C4-2B (cell line): ENCODE measurements at regions not wholly inside any gene's neighbourhood (a gene's known extent, or its start where the extent isn't known, plus 50 kb on each side); places are given as distances from the start of the nearest gene placed in this dataset.
A peak's percentile ranks its signal among the peaks of the same experiment; 100 is the strongest.

Experiments
- H3K27ac ChIP-seq: fragments of 450-650 bp; 2 replicates; pipeline ENCODE4 v1.5.1; 2017
- CTCF ChIP-seq: fragments of 450-650 bp; conservative IDR thresholded peaks from 2 replicates; pipeline ENCODE4 v1.5.1; 2017; ENCODE audit warnings: mild to moderate bottlenecking
- ZFX ChIP-seq: fragments of 450-650 bp; IDR thresholded peaks from 2 replicates; pipeline ENCODE4 v1.6.1; 2017

GRCh38 chr1:198040880-198041279, 115.9 kb upstream of the NEK7 start:
- TF ChIP-seq ZFX, result no peak
- no peak for TF ChIP-seq CTCF
- H3K27ac ChIP-seq, result no peak overlapping the region

GRCh38 chr1:198042168-198042567, 114.6 kb upstream of the NEK7 start:
- H3K27ac ChIP-seq, result no peak overlapping the region
- TF ChIP-seq CTCF (no peak), ZFX (no peak)

GRCh38 chr1:198047913-198048312, 108.9 kb upstream of the NEK7 start:
- TF ChIP-seq ZFX (no peak), CTCF (no peak)
- H3K27ac ChIP-seq, result no peak overlapping the region

- TF ChIP-seq CTCF (no peak), ZFX (no peak)
- H3K27ac ChIP-seq, result no peak overlapping the region
Measured at GRCh38 chr1:198054510-198054909, 102.3 kb upstream of the NEK7 start.

- H3K27ac ChIP-seq, result no peak overlapping the region
- TF ChIP-seq CTCF (peak; percentile 35), ZFX (no peak)
Measured at GRCh38 chr1:198056255-198056654, 100.5 kb upstream of the NEK7 start.

- H3K27ac ChIP-seq, result no peak overlapping the region
- TF ChIP-seq ZFX (no peak), CTCF (no peak)
Measured at GRCh38 chr1:198064181-198064580, 92.6 kb upstream of the NEK7 start.

GRCh38 chr1:198068285-198068684, 88.5 kb upstream of the NEK7 start:
- TF ChIP-seq CTCF, result no peak
- TF ChIP-seq ZFX, result no peak

GRCh38 chr1:198072177-198072576, 84.6 kb upstream of the NEK7 start:
- H3K27ac ChIP-seq, result no peak overlapping the region
- TF ChIP-seq ZFX (no peak), CTCF (peak; percentile 36)

More at GRCh38 chr1:198068285-198068684, 88.5 kb upstream of the NEK7 start:
- H3K27ac ChIP-seq, result no peak overlapping the region
